GM18511 (cell line): ENCODE measurements at regions not wholly inside any gene's neighbourhood (a gene's known extent, or its start where the extent isn't known, plus 50 kb on each side); places are given as distances from the start of the nearest gene placed in this dataset.
A peak's percentile ranks its signal among the peaks of the same experiment; 100 is the strongest.
"Not testable (repeated sequence)": the region's sequence is repeated elsewhere in the genome, so short reads cannot be mapped to it uniquely, and the experiment has no call there.

ENCODE experiments used
- ATAC-seq: cut with Tn5 transposase; IDR thresholded peaks from one replicate; pipeline ENCODE4 v1.9.1; 2021; ENCODE audit warnings: mild to moderate bottlenecking, moderate library complexity; ENCODE audit not compliant: unreplicated experiment

GRCh38 chr6:5840734-5841390 lies 165.9 kb downstream of the NRN1 start:
- ATAC-seq = no peak

GRCh38 chr6:5838656-5839396 lies 167.9 kb downstream of the NRN1 start:
- ATAC-seq = no peak

- ATAC-seq = no peak
Measured at GRCh38 chr6:5837323-5837722, 169.4 kb downstream of the NRN1 start.

GRCh38 chr6:5836597-5836996 lies 170.1 kb downstream of the NRN1 start:
- ATAC-seq = not testable (repeated sequence)

DNA sequence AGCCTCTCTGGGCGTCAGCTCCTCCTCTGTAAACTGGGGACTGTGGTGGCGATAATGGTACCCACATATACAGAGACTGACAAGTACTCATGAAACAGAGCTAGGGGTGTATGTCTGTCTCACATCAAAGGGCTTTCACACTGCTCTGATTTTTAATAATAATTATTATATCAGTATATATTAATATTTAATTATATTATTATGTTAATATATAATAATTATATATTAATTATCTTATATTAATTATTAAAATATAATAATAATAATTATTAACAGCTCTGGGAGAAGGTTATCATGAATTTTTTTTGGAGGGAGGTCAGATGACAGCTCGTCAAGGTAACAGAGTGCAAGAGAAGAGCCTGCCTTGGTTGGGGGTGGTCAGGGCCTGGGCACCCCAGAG lies 173.6 kb downstream of the NRN1 start:
- no peak for ATAC-seq

DNA sequence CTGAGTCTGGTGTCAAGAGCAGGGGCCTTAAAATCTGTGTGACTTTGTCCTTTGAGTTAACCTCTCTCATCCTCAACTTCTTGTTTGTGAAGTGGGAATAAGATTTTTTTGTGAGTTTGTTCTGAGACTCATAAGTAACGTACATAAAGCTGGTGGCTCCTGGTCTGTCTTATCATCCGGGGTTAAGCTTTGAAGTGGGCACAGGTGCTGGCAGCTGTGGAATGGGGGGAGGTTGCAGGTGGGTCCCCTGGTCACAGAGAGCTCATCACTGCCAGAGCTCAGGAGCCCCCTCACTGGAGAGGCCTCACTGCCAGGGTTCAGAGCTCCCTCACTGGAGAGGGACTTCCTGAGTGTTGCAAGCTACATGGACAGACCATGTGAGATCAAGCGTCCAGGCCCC lies 174.1 kb downstream of the NRN1 start:
- no peak for ATAC-seq

GRCh38 chr6:5831219-5831862 lies 175.4 kb downstream of the NRN1 start:
- peak; percentile 88 for ATAC-seq

- no peak for ATAC-seq
Measured at GRCh38 chr6:5828296-5828695, 178.4 kb downstream of the NRN1 start.

- ATAC-seq = no peak
Measured at GRCh38 chr6:5827056-5827904, 179.4 kb downstream of the NRN1 start.

DNA sequence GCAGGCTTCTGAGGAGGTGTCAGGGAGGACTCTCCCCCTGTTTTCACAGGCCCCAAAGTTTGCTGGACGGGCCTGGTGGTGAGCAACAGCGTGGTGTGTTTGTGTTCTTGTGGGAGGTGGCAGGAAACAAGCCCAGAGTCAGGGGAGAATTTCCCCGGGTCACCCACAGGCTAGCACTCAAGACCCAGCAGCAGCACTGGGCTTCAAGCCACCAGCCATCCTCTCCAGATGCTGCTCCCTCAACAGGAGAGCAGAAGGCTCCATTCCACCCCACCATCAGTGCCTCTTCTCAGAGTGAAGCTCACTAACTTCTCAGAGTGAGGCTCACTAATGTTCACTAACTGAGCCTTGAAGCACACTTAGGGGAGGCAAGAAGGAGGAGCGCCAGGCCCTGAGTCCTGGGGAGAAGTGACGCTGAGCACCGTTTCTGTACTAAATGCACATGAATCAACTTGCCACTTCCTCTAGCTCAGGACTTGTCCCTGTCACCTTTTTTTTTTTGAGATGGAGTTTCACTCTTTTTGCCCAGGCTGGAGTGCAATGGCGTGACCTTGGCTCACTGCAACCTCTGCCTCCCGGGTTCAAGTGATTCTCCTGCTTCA lies 182.2 kb downstream of the NRN1 start:
- not testable (repeated sequence) for ATAC-seq
